GM21526 (cell line): ENCODE measurements at regions not wholly inside any gene's neighbourhood (a gene's known extent, or its start where the extent isn't known, plus 50 kb on each side); places are given as distances from the start of the nearest gene placed in this dataset.
A peak's percentile ranks its signal among the peaks of the same experiment; 100 is the strongest.

Experiments used
- ATAC-seq: cut with Tn5 transposase; IDR thresholded peaks from one replicate; pipeline ENCODE4 v1.9.1; 2021; ENCODE audit warnings: moderate library complexity; ENCODE audit not compliant: unreplicated experiment, low FRiP score

DNA sequence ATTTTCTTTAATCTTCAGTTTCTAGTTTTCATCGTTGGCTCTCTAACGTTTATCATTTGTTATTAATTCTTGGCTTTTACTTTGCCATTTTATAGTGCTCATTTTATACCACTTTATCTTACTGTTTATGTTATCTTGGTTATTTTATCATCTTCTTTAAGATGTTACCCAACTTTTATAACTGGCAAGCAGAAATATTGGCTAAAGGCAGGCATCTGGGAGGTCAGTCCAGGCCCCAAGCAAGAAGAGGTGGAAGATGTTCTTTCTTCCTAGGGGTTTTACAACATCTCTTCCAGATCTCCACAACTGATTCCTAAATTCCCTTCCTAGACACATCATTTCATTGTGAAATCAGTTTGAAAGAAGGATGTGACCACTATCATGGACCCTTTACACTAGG lies 208.1 kb downstream of the AHR start:
- no peak for ATAC-seq

GRCh38 chr7:17507717-17508116 lies 209.3 kb downstream of the AHR start:
- ATAC-seq: no peak

- ATAC-seq: no peak
Observed at GRCh38 chr7:17512181-17512675, 213.8 kb downstream of the AHR start.

DNA sequence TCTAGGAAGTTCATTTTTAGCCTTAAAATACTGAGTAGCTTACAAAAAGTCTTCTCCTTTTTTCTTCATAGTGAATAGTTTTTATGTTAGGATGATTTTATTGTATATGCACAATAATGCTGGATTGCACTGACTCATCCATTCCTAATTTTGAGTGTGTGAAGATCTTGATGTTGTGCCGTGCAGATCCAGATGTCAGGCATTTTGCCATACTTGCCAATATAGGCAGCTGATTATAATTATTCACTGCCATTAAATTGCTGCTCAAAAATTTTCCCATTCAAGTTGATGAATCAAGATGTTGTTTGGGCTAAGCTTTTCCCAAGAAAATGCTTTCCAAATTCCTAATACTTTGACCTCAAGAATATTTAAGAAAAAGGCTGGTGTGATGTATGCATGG lies 218.3 kb downstream of the AHR start:
- ATAC-seq: no peak

DNA sequence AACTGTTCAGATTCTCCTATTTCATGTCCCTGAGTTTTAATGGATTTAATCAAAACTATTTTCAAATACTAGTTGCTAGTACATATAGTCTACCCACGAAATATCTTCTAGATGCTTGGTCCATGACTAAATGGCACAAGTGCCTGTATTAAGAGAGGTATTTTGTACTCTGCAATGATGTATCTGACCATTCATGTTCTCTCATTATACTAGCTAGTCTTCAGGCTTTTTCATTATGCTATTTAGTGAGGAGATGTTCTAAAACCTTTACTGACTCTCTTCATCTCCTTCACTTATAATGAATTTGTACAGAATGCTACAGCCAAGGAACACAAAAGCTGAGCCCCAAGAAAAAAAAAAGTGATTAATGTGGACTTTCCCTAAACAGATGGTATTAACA lies 222.5 kb downstream of the AHR start:
- no peak for ATAC-seq

- ATAC-seq: no peak
Observed at GRCh38 chr7:17521437-17521836, 223.0 kb downstream of the AHR start.

DNA sequence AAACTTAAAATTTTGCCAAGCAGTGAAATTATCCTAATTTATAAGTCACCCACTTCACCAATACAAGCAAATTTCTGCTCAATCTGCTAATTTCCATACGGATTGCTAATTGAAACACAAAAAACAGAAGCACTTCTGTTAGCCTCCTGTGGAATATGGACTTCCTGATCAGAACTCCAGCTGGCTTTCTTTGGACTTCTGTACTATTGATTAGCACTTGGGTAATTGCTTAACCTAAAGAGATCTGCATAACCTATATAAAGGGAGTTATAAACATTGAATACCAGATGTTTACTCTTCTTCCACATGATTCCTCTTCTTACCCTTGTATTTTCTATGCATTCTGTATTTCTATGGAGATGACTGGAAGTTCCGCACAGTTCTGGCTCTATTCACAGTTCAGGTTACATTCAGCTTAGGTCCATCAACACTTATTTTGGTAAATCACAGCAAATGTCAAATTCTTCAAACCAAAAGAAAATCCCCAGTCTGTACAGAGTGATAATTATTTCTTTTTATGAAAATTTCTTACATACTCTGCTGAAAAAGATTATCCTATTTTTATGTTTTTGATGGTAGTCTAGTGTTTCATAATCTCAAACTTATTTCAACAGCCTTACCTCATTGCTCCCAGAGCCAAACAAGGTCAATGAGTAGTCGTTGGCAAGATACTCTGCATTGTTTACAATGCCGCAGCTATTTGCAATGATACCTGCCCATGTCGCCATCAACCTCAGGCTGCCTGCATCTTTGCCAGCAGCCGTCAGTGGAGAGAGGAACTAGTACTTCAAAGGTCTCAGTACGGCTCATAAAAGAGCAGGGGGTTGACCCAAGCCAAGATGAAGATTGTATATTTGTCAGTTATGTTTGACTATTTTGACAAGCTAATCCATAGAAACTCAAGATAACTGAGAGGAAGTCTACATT lies 225.6 kb downstream of the AHR start:
- no peak for ATAC-seq

DNA sequence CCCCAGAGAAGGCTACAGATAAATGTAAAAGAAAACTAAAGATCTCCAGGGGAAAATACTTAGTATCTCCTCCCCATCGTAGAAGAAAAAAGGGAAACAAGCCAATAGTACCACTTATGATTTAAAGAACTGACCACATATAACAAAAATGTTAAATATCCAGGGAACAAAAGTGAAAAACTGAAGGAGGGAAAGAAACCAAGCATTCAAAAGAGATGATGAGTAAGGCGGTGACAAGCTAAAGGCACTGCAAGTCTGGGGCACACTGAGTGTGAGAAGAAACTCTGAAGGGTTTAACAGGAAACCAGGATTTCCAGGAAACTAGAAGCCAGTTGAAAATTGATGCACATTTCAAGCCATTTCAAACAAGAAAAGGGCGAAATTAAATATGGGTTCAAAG lies 226.3 kb downstream of the AHR start:
- ATAC-seq: no peak

DNA sequence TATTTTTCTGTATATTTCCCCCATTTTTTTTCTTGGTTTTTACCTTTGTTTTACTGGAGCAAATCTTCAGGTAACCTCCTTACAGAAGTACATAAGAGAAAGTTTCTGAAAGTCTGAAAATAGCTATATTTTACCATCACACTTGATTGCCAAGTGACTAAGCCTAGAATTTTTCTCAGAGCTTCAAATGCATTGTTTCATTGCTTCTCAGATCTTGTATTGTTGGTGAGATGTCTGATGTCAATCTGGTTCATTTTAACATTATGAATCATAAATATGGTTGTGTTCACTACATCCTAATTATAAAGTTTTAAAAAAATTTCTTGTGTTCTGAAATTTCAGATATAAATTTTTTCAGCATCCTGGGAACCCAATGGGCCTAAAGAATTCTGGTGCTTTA lies 228.2 kb downstream of the AHR start:
- ATAC-seq: no peak

GRCh38 chr7:17528636-17529035 lies 230.2 kb downstream of the AHR start:
- no peak for ATAC-seq

- ATAC-seq: no peak
Observed at GRCh38 chr7:17530244-17530643, 231.8 kb downstream of the AHR start.

DNA sequence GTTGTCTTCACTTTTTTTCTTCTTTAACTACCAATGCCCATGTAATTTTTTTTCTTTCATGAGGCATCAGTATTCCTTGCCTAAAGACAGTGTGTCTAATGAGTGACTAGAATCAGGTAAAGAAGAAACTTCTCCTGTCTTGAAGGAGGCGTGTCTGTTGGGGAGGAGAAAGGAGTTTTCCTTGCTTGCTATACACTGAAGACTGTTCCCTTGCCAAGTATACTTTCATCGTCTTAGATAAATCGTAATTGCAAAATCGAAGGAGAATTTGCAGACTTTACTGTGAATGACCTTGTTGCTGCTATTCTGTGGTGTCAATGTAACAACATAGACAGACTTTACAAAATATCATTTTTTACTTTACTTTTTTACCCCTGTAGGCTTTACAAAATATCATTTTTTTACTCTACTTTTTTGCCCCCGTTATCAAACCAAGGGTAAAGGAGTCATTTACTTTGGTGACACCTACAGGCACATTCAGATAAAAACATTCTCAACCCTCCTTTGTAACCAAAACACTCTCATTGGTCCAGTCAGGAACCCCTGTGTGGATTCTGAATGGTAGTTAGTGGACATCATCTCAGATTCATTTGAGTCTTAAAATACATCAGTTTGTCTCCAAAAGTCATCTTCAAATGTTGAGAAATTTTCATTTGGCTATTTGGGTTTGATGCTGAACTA lies 232.4 kb downstream of the AHR start:
- ATAC-seq: peak; percentile 73

DNA sequence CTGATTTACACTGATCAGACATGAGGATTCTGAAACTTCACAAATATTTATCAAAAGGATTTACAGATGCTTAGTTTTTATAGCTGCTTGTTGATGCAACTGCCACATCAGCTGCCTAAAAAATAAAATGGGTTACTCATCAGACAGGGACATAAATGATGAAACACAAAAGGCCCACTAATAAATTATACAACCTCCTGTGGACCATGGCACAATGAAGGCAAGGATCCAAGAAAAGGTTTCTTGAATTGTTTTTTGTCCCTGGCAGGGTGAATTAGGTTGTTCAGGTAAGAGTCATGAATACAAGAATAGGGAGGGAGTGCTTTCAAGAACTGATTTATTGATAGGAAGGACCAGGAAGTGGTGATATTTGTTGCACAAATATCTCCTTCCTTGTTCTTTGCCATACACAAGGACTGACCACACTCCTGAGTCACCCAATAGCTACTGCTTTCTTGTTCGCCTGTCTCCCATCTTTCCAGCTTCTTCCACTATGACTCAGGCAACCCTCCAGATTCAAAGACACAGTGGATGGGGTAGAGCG lies 234.5 kb downstream of the AHR start:
- ATAC-seq: no peak

GRCh38 chr7:17534348-17534747 lies 235.9 kb downstream of the AHR start:
- ATAC-seq: no peak

DNA sequence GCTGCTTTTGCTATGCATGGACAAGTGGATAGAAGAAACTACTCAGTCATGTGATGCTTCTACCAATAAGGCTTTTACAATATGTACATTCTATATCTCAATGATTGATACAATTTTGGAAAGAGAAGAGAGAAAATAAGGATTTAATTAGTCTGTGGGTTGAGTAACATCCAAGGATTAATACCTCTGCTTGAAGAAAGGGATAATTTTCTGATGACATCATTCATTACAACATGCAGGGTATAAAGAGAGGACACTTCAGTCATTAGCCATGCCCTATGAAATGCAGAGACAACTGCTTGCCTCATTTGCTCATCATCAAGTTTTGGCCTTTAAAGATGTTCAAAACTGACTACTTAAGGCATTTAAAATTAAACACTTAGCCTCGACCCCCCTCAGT lies 237.3 kb downstream of the AHR start:
- no peak for ATAC-seq

GRCh38 chr7:17544401-17544800 lies 245.9 kb downstream of the AHR start:
- ATAC-seq: no peak

DNA sequence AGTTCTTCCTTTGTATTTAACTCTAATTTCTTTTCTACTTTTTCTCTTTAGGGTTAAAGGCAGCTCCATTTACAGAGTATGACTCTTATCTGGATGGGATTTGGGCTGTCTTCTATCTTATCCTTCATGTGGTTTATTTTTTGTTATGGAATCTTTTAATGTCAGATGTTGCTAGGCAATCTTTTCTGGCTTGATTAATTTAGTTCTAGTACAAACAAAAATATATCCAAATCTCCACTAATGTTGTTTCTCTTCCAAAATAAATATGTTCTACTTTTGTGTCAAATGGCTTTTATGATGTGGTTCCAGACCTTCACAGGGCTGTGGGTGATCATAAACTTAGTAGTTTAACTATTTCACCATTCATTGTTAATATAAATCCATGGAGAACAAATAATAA lies 246.9 kb downstream of the AHR start:
- ATAC-seq: no peak

- no peak for ATAC-seq
Observed at GRCh38 chr7:17546189-17546588, 247.7 kb downstream of the AHR start.

GRCh38 chr7:17546592-17546991 lies 248.1 kb downstream of the AHR start:
- no peak for ATAC-seq

DNA sequence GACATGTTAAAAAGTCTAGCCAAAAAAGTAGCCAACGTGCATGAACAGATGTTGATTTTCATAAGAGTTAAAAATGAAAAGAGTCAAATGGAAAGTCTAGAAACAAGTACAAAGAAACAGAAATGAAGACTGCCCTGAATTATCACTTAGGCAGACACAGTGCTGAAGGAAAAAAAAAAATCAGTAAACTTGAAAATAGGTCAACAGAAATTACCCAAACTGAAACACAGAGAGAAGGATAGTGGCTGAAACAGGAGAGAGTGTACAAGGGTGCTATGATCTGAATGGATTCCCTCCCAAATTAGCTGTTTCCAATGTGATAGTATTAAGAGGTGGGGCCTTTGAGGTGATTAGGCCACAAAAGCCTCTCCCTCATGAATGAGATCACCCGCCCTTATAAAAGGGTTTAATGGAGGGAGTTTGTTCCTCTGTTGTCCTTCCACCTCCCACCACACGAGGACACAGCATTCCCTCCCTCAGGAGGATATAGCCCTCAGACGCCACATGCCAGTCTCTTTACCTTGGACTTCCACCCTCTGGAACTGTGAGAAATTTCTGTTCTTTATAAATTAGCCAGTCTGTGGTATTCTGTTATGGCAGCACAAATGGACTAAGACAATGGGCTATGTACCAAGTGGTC lies 249.7 kb downstream of the AHR start:
- no peak for ATAC-seq

DNA sequence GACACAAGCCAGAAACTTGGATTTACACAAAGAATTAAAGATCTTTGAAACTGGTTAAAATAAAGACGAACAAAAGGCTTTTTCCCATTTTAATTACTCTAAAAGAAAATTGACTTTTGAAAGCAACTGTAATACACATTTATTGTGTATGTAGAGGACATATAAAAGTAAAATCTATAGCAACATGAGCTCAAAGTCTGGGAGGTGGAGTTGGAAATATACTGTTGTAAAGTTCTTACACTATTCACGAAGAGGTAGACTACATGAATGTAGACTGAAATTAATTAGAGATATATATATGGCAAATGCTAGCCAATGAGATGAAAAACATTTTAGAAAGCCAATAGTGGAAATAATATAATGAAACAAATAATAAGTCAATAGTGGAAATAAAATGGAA lies 251.0 kb downstream of the AHR start:
- no peak for ATAC-seq
